T-cell (primary cell): ENCODE measurements at regions not wholly inside any gene's neighbourhood (a gene's known extent, or its start where the extent isn't known, plus 50 kb on each side); places are given as distances from the start of the nearest gene placed in this dataset.

Experiments
- ATAC-seq, 4 experiments: fragments of 200-7000 bp in 3 of 4; fragments of 150-1000 bp in 1 of 4; cut with Tn5 transposase; replicated peaks in 1 of 4; 1 replicate in 3 of 4; 2 replicates in 1 of 4; pipeline ENCODE4 v1.10.0; 2021; ENCODE audit warnings: moderate library complexity in 3 of 4, mild to moderate bottlenecking in 2 of 4, moderate number of reproducible peaks in 1 of 4
- CTCF ChIA-PET, 2 donors: fragments of 300-600 bp; sonication (Branson Sonifier 250); formaldehyde crosslinking; loops; one replicate each; lab custom pipeline; 2022; ENCODE audit warnings: antibody characterized with exemption in 2 of 2; lab: Charles Lee
- POLR2A ChIA-PET, 2 donors: fragments of 300-600 bp; sonication (Branson Sonifier 250); formaldehyde crosslinking; loops; one replicate each; lab custom pipeline; 2022; ENCODE audit warnings: antibody characterized with exemption in 2 of 2; lab: Charles Lee
- DNase-seq, 35 experiments: peaks; one replicate each; pipeline versions ENCODE4 v3.0.0 to v3.0.0-alpha.2; 2013 to 2023
- H3K27ac ChIP-seq: one replicate; pipeline ENCODE4 v1.5.1; 2013; ENCODE audit warnings: low read length
- H3K27me3 ChIP-seq, 2 experiments: replicated peaks in 1 of 2; 1 replicate in 1 of 2; 2 replicates in 1 of 2; pipeline versions ENCODE4 v1.6.1 to v1.7.0; 2013; ENCODE audit warnings: low read length in 1 of 2, mixed read lengths in 1 of 2; ENCODE audit not compliant: control insufficient read depth in 2 of 2, insufficient read depth in 2 of 2; ENCODE audit errors: extremely low read depth in 1 of 2
- H3K36me3 ChIP-seq, 2 donors: 1 replicate in 1 of 2; 2 replicates in 1 of 2; pipeline versions ENCODE4 v1.6.1 to v1.7.0; 2013; ENCODE audit warnings: low read length in 1 of 2; ENCODE audit not compliant: control insufficient read depth in 2 of 2, insufficient read depth in 1 of 2; ENCODE audit errors: extremely low read depth in 1 of 2
- H3K4me1 ChIP-seq, 2 experiments: 1 replicate in 1 of 2; 2 replicates in 1 of 2; pipeline versions ENCODE4 v1.6.1 to v1.7.0; 2013; ENCODE audit warnings: low read length in 2 of 2, mixed read lengths in 1 of 2; ENCODE audit not compliant: insufficient read depth in 2 of 2, control insufficient read depth in 1 of 2; ENCODE audit errors: extremely low read depth in 1 of 2
- H3K4me3 ChIP-seq, 2 donors: 1 replicate in 1 of 2; 2 replicates in 1 of 2; pipeline versions ENCODE4 v1.5.1 to v1.7.0; 2013; ENCODE audit warnings: mild to moderate bottlenecking in 2 of 2, low read length in 1 of 2, moderate library complexity in 1 of 2; ENCODE audit not compliant: control insufficient read depth in 1 of 2; ENCODE audit errors: extremely low read depth in 1 of 2
- H3K9me3 ChIP-seq: 2 replicates; pipeline ENCODE4 v1.7.0; 2013
- H3K27ac Mint-ChIP-seq, 2 donors: one replicate each; pipeline ENCODE4 v1.8.0; 2020 to 2021; ENCODE audit warnings: mild to moderate bottlenecking in 2 of 2, mixed read lengths in 2 of 2
- H3K27me3 Mint-ChIP-seq, 2 donors: one replicate each; pipeline ENCODE4 v1.8.0; 2021 to 2022; ENCODE audit warnings: mixed read lengths in 2 of 2
- H3K36me3 Mint-ChIP-seq: one replicate; pipeline ENCODE4 v1.8.0; 2021; ENCODE audit warnings: mixed read lengths
- H3K4me1 Mint-ChIP-seq, 3 donors: one replicate each; pipeline ENCODE4 v1.8.0; 2020 to 2022; ENCODE audit warnings: mixed read lengths in 3 of 3, mild to moderate bottlenecking in 1 of 3
- H3K4me3 Mint-ChIP-seq, 3 donors: one replicate each; pipeline ENCODE4 v1.8.0; 2020 to 2022; ENCODE audit warnings: mild to moderate bottlenecking in 3 of 3, mixed read lengths in 3 of 3, moderate library complexity in 3 of 3
- H3K9me3 Mint-ChIP-seq, 3 donors: one replicate each; pipeline ENCODE4 v1.8.0; 2020 to 2022; ENCODE audit warnings: mixed read lengths in 3 of 3
- WGBS: methylation state at CpG from one replicate; pipeline ENCODE4 v1.1.5; 2013; ENCODE audit warnings: missing lambda C conversion rate; ENCODE audit not compliant: insufficient coverage; 5-methylcytosine and 5-hydroxymethylcytosine counted together

GRCh38 chr12:125519026-125519651 lies 453.9 kb downstream of the AACS start:
- POLR2A ChIA-PET, result no interaction called here
- DNase-seq (no peak), ATAC-seq (no peak)
- Mint-ChIP-seq H3K27ac (no peak overlapping the region), H3K4me1 (no peaks in the 10 kb centered on the region), H3K36me3 (no peaks in the 10 kb centered on the region), H3K9me3 (peaks cover 7 to 19% (median 8%) of the 10 kb centered on the region in 3 donors), H3K4me3 (no peak overlapping the region), H3K27me3 (no peaks in the 10 kb centered on the region)
- peaks cover 0 to 4% of the 10 kb centered on the region in 2 experiments for H3K27me3 ChIP-seq
- no peaks in the 10 kb centered on the region for H3K9me3 ChIP-seq
- CTCF ChIA-PET, result no interaction called here
- H3K36me3 ChIP-seq, result no peaks in the 10 kb centered on the region
- no peak overlapping the region for H3K4me3 ChIP-seq
- H3K4me1 ChIP-seq, result no peaks in the 10 kb centered on the region
- H3K27ac ChIP-seq, result no peak overlapping the region
- WGBS, result 85% methylated on average over 9 of the region's 15 CpGs

- no peak for DNase-seq
- Histone ChIP-seq H3K9me3 (no peaks in the 10 kb centered on the region), H3K4me3 (no peak overlapping the region), H3K36me3 (no peaks in the 10 kb centered on the region), H3K4me1 (no peaks in the 10 kb centered on the region), H3K27ac (no peak overlapping the region), H3K27me3 (peaks cover 0 to 9% of the 10 kb centered on the region in 2 experiments)
- peaks cover 10 to 19% (median 14%) of the 10 kb centered on the region in 3 donors for H3K9me3 Mint-ChIP-seq
- no peaks in the 10 kb centered on the region for H3K4me1 Mint-ChIP-seq
- WGBS, result 70% methylated on average over 2 of the region's 5 CpGs
- POLR2A ChIA-PET, result no interaction called here
- CTCF ChIA-PET, result no interaction called here
- no peak overlapping the region for H3K27ac Mint-ChIP-seq
- H3K27me3 Mint-ChIP-seq, result peaks cover 0 to 1% of the 10 kb centered on the region in 2 donors
- H3K4me3 Mint-ChIP-seq, result no peak overlapping the region
- H3K36me3 Mint-ChIP-seq, result no peaks in the 10 kb centered on the region
- no peak for ATAC-seq
These were observed 460.6 kb downstream of the AACS start for GRCh38 chr12:125525879-125526278.

DNA sequence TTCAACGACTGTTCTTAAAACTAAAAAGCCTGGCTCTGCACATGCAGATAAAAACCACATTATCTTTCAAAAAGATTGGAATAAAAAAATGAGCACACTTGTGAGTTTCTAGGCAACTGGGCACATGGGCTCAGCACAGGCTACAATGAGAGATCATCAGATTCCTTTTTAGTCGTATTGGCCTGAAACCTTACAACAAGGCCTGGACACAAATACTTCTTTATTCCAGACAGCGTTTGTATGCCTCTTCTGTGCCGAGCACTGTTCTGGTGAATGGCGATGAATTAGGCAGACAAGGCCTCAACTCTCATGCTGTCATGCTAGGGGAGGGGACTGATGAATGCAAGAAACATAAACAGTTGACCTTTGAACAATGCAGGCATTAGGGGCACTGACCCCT lies 463.0 kb downstream of the AACS start:
- Histone ChIP-seq H3K27ac (no peak overlapping the region), H3K9me3 (no peaks in the 10 kb centered on the region), H3K36me3 (no peaks in the 10 kb centered on the region), H3K4me3 (no peak overlapping the region), H3K27me3 (peaks cover 0 to 6% of the 10 kb centered on the region in 2 experiments), H3K4me1 (no peaks in the 10 kb centered on the region)
- CTCF ChIA-PET, result no interaction called here
- DNase-seq (no peak), ATAC-seq (no peak)
- Mint-ChIP-seq H3K36me3 (no peaks in the 10 kb centered on the region), H3K27me3 (peaks cover 4 to 9% of the 10 kb centered on the region in 2 donors), H3K4me1 (no peaks in the 10 kb centered on the region), H3K27ac (no peak overlapping the region), H3K9me3 (peaks cover 4 to 9% (median 6%) of the 10 kb centered on the region in 3 donors), H3K4me3 (no peak overlapping the region)
- WGBS, result 60% methylated on average over 1 of the region's 5 CpGs
- POLR2A ChIA-PET, result no interaction called here

DNA sequence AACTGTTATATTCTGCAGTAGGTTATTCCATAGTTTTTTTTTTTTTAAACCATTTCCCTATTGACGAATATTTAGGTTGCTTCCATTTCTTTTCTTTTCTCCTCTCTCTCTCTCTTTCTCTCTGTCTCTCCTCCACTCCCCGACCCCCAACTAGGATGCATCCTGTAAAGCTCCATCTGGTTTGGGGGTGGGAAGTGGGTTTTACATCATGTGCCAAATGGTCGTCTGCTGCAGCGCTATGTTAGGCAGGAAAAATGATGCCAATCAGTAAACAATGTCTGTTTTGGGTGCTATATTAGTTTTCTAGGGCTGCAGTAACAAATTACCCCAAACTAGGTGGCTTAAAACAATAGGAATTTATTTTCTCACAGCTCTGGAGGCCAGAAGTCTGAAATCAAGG lies 465.0 kb downstream of the AACS start:
- no peaks in the 10 kb centered on the region for H3K4me1 ChIP-seq
- no peaks in the 10 kb centered on the region for H3K4me1 Mint-ChIP-seq

DNA sequence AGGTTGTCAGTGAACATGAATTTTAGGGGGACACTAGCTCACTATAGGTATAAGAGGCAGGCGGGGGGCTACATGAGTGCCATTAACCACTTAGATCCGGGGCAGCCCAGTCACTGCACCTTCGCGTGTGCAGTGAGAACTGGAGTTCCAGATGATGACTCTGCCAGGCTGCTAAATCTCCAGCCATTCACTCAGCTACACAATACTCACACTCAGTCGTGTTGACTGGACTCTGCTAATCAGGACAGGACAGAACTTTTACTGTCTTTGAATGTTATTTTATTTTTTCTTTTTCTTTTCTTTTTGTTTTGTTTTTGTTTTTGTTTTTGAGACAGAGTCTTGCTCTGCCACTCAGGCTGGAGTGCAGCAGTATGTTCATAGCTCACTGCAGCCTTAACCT lies 465.6 kb downstream of the AACS start:
- no peaks in the 10 kb centered on the region for H3K4me1 Mint-ChIP-seq
- ATAC-seq (no peak), DNase-seq (no peak)
- 55% methylated on average over 2 of the region's 5 CpGs for WGBS
- H3K9me3 Mint-ChIP-seq, result peaks cover 0 to under 1% (median 0%) of the 10 kb centered on the region in 3 donors
- CTCF ChIA-PET, result no interaction called here
- no peak overlapping the region for H3K4me3 Mint-ChIP-seq
- Histone ChIP-seq H3K27ac (no peak overlapping the region), H3K27me3 (peaks cover 0 to 16% of the 10 kb centered on the region in 2 experiments), H3K4me3 (no peak overlapping the region), H3K4me1 (no peaks in the 10 kb centered on the region), H3K9me3 (no peaks in the 10 kb centered on the region), H3K36me3 (no peaks in the 10 kb centered on the region)
- H3K27ac Mint-ChIP-seq, result no peak overlapping the region
- peaks cover 9 to 15% of the 10 kb centered on the region in 2 donors for H3K27me3 Mint-ChIP-seq
- POLR2A ChIA-PET, result no interaction called here
- H3K36me3 Mint-ChIP-seq, result no peaks in the 10 kb centered on the region

More for the DNA sequence above, 465.0 kb downstream of the AACS start:
- no peak overlapping the region for H3K4me3 ChIP-seq
- ChIA-PET CTCF (no interaction called here), POLR2A (no interaction called here)
- Mint-ChIP-seq H3K4me3 (no peak overlapping the region), H3K9me3 (peaks cover 0 to 4% (median 0%) of the 10 kb centered on the region in 3 donors), H3K36me3 (no peaks in the 10 kb centered on the region), H3K27me3 (peaks cover 6 to 15% of the 10 kb centered on the region in 2 donors), H3K27ac (no peak overlapping the region)
- no peaks in the 10 kb centered on the region for H3K36me3 ChIP-seq
- H3K27me3 ChIP-seq, result peaks cover 0 to 16% of the 10 kb centered on the region in 2 experiments
- no peak for DNase-seq
- no peak for ATAC-seq
- H3K27ac ChIP-seq, result no peak overlapping the region
- H3K9me3 ChIP-seq, result no peaks in the 10 kb centered on the region
- WGBS, result no CpG with 5 or more reads among the region's 4 CpGs

DNA sequence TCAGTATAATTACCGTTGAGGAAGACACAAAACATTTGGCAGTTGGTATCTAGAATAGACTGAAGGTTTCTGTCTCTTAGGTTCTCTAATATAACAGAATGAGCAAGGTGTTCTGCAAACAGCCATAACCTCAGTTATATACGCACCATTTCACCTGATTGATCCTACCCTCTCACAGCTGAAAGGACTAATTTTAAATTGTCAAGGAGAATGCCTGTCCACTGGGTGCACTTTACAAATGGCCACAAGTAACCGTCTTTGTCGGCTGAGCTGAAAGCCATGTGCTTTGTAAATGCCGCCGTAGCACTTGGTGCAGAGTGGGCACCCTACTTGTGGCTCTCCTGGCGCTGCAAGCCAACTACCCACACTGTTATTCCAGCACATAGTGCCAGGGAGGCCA lies 466.3 kb downstream of the AACS start:
- H3K4me1 ChIP-seq, result no peaks in the 10 kb centered on the region
- ChIA-PET POLR2A (no interaction called here), CTCF (no interaction called here)
- peaks cover 0 to 14% of the 10 kb centered on the region in 2 experiments for H3K27me3 ChIP-seq
- Mint-ChIP-seq H3K4me3 (no peak overlapping the region), H3K27ac (no peak overlapping the region), H3K9me3 (no peaks in the 10 kb centered on the region), H3K27me3 (peaks cover 9 to 15% of the 10 kb centered on the region in 2 donors), H3K36me3 (no peaks in the 10 kb centered on the region), H3K4me1 (no peaks in the 10 kb centered on the region)
- H3K27ac ChIP-seq, result no peak overlapping the region
- H3K36me3 ChIP-seq, result no peaks in the 10 kb centered on the region
- ATAC-seq, result no peak
- no peak overlapping the region for H3K4me3 ChIP-seq
- 88% methylated on average over 5 of the region's 7 CpGs for WGBS
- H3K9me3 ChIP-seq, result no peaks in the 10 kb centered on the region
- DNase-seq, result no peak
